GM21576 (cell line): ENCODE measurements at regions not wholly inside any gene's neighbourhood (a gene's known extent, or its start where the extent isn't known, plus 50 kb on each side); places are given as distances from the start of the nearest gene placed in this dataset.
"Not testable (repeated sequence)": the region's sequence is repeated elsewhere in the genome, so short reads cannot be mapped to it uniquely, and the experiment has no call there.

Experiments
- ATAC-seq: cut with Tn5 transposase; IDR thresholded peaks from one replicate; pipeline ENCODE4 v1.9.1; 2021; ENCODE audit warnings: mild to moderate bottlenecking, moderate library complexity; ENCODE audit not compliant: unreplicated experiment

DNA sequence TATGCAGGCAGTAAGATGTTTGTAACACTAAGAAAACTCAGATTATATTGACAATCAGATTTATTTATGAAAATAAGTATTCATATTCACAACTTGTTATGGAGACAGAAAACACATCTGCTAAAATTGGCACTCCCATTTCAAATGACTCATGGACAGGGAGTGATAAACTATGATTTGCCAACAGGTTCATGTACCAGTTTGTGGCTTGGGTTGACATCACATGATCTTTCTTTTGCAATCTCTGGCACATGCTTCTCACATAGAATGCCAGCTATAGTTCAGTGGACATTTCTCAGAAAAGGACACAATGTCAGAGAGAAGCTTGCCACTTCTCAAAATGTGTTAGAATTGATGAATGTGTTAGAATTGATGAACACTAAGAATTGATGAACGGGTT lies 663.2 kb upstream of the ANKRD30A start:
- no peak for ATAC-seq

DNA sequence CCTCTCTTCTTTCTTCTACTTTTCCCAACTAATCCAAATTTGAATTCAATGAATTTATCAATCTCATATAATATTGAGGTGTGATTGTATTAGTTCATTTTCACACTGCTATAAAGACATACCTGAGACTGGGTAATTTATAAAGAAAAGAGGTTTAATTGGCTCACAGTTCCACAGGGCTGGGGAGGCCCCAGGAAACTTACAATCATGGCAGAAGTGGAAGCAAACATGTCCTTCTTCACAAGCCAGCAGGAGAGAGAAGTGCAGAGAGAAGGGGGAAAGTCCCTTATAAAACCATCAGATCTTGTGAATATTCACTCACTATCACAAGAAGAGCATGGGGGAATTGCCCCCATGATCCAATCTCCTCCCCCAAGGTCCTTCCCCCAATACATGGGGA lies 667.0 kb upstream of the ANKRD30A start:
- ATAC-seq = not testable (repeated sequence)

DNA sequence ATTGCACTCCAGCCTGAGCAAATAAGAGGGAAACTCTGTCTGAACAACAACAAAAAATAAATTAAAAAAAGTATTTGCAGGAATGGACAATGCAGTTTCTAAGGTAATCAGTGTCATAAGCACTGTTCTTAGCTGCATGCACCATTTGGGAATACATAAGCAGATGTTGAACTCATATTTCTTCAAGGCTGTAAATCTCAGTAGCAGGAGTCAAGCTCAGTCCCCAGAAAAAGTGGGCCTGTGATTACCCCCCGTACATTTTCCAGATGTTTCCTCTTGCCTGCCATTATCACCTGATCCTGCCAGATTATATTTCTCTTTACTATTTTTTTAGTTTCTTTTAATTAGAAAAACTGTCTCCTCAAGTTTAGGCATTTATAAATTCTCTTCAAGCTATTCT lies 667.6 kb upstream of the ANKRD30A start:
- no peak for ATAC-seq

DNA sequence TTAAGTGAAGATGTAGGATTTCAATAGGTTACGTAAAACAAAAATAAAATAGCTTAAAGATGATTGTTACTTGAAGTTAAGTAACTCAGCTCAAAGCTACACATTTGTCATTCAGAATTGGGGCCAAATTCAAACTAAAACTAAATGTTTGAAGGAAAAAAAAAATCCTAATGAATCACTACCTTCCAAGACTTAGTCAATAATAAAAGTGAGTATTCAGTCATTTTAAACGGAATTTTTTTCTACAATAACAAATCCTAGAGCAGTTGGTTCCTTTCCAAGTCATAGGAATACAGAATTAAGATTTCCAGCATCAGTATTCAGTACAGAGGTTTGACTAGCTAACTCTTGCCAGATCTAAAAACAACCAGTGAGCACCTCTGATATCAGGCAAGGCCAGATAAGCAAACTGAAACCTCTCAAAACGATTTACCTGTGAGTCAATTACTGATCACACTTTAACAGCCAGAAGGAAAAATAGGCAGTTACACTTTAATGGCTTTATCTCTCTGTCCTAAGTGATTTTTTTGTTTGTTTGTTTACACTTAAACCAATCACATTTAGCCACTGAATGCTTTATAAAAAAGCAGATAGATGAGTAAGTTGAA lies 669.8 kb upstream of the ANKRD30A start:
- ATAC-seq = no peak

DNA sequence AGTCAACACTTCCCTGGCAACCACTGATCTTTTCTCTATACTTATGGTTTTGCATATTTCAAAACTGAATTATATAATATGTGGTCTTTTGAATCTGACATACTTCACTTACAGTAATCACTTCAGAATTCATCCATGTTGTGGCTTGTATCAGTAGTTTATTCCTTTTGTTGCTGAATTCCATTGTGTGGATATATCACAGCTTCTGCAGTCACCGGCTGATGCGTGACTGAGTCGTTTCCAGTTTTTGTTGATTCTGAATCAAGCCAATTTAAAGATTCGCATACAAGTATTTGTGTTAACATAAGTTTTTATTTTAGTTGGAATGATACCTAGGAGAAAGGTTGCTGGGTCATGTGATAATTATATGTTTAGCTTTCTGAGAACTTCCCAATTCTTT lies 672.5 kb upstream of the ANKRD30A start:
- no peak for ATAC-seq

DNA sequence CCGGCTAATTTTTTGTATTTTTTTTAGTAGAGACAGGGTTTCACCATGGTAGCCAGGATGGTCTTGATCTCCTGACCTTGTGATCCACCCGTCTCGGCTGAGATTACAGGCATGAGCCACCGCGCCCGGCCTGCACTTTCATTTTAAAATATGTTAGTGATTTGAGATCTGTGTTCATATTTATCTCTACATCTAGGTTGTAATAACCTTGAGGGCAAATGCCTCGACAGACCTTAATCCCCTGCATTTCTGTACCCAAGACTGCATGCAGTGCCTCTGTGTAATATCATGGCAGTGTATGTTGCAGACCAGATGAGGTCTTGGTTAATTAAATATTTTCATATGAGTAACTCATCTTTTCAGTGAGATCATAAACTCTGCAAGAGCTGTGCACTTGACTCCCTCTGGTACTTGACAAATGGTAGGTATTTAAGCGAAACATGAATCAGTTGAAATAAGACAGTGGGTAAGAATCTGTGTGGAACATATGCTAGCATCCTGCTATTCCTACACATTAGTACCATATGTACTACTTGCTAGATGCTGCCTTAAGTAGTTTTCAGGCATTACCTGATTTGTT lies 673.9 kb upstream of the ANKRD30A start:
- no peak for ATAC-seq

DNA sequence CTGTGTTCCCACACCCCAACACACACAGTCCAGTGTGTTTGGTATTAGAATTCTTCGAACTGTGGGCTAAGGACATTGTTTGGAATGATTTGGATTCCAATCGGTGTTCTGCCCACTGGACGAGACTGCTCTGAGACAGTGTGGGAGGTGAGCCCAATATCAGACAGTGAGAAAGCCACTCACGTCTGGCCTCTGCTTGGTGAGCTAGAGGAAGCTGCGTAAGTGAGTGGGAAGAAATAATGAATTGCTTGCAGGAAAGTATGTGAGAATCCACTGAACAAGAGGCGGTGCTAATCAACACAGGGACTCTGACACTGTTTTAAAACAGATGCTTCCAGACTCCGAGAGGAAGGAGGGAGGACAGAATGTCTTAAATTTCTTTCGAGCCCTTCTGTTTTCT lies 675.0 kb upstream of the ANKRD30A start:
- ATAC-seq = no peak

DNA sequence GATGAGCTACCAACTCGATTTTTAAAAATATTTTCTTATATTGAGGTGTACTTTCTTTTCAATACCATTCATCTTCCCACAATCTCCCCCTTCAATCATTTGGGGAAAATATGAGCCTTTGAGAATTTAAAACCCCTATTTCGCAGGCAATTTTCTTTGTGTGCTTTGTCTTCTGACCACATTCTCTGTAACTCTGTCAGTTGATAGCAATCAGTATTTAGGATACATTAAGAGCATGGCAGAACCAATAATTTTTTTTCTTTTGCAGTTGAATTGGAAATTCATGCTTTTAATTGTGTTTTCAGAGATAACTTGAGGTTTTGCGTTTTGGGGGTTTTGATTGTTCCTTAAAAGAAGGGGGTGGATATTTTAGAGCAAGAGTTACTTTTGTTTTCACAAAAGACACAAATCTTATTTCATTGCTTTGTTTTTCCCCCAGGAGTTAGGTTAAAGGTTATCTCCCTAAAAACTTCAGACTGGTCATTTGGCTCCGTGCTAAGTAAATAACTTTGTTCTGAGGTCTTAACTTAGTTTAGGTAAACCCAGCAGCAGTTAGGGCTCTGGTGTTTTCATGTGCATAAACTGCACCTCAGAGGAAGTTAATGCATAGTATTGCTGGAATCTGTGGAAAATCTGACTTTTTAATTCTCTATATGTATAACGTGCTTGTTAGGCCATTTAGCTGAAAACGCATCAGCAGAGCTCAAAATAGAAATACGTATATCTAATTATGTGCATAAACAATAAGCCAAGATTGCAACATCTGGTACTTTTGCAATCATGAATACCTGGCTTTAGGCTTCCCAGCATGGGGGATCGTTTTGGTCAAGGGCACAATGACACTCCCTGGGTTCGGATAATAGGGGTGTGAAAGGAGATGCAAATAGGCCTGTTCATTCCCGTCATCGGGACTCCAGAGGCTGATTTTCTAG lies 676.4 kb upstream of the ANKRD30A start:
- ATAC-seq = no peak

DNA sequence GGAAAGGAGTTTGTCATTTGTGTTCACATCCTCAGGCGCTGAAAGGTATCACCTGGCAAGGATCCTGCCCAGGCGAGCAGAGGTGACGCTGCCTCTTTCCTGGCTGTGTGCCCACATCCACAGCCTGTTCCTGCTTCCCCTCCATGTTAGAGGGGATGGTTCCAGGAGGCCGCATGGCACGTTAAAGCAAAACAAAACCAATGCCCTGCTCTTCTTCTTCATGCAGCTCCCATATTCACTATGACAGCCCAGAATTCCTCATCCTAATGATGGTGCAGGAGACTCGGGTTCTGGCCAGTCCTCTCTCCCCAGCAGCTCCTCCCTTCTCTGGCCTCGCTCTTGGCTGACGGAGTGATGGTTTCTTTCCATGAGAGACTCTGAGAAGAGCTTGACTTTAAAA lies 678.5 kb upstream of the ANKRD30A start:
- ATAC-seq = no peak

DNA sequence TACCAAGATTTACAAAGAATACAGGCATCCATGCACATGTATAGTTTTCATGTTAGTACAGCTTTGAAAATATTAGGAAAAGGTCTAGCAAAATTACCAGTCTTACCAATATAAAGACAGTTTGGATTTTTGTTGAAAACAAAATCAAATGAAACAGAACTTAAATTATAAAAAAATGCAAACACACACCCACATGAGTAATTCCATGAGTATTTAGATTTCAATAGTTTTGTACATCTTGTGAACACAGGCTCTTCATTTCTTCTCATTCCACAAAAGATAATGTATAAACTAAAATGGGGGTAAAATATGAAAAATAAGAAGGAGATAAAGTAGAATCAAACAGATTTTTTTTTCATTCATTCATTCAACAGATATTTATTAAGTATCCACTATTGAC lies 682.2 kb upstream of the ANKRD30A start:
- no peak for ATAC-seq

DNA sequence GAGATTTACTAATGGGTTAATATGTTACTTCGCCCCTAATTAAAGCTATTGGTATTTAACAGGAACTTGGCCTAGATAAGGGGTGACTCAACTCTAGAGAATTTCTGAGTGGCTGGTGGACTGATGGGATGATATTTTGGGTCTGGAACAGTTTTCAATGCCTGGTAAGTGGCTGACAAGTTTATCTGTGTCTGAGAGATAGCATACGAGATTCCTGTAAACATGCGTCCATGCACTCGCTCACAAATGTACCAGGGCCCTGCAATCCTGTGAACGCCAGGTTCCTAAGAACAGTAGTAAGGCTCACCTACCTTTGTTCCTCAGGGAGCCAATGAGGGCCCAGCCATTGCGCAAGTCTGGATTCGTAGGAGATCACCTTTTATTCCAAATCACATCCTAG lies 683.8 kb upstream of the ANKRD30A start:
- no peak for ATAC-seq

DNA sequence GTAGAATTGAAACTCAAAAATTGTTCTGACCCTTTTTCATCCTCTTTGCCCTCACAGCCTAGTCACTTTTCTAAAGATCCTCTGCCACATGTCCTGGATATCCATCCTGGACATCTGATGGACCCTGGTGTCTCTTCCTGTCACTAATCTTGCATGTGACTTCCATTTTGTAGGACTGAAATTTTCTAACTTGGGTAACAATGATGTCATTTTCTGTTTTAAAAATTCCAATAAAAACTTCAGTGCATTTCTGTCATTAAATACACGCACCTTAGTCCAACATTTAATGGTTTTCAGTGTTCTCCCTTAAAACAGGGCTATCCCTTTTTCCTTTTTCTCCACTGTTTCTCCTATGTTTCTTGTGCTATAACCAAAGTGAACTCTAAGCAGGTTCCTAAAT lies 684.9 kb upstream of the ANKRD30A start:
- no peak for ATAC-seq

DNA sequence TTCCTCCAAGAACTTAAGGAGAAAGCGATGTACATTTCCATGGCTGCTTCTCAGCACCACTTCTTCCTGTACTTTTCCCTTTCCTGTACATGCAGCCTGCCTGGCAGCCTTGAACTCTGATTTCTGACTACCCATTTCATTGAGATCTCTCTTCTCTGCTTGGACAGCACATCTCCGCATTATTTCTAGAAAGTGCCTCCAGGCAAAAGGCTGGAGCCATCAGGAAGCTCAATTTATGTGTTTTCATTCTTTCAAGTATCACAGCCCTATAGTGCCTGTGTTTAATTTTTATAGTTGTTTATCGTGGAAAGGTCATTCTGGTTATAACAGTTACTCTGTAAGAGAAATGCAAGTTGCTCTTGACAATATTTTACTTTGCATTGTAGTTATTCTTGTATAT lies 688.0 kb upstream of the ANKRD30A start:
- ATAC-seq = no peak

DNA sequence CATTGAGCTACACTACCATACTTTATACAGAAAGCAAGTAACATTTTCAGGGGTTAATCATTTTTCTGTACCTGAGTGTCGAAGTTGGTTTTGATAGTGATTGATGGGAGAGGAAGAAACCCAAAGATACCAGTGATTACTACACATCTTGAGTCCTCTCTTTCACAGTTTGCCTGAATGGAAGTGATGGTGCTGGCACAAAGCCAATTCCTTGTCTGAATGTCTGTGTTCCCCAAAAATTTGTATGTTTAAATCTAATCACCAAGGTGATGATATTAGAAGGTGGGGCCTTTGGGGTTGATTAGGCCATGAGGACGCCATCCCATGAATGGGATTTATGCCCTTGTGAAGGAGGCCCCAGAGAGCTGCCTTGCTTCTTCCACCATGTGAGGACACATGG lies 696.9 kb upstream of the ANKRD30A start:
- no peak for ATAC-seq

DNA sequence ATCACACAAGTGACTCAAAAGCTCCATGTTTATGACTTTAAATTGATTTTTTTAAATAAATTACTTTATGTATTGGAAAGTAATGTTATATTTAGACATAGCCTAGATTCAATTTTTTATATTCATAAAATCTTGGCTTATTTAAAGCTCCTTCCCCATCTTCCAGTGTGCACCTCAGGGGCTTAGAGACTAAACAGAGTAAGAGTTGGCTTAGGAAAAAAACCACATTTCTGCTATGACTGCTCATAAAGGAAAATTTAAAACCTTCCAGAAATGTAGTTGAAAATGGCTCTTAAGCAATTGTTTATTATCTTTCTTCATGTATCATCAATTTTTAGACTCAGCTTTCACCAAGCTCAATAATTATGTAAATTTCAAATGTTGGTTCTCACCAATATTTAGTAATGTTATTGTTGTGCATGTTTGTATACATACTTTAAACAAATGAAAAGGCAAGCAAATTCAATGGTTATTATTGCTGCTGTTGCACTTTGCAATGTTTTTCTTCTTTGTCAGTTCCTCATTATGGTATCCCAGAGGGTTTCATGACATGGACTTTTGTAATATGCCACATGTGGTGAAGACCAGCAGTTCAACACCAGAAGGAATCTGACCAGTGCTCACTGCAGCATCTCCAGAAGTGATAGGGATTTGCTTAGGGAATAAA lies 700.1 kb upstream of the ANKRD30A start:
- no peak for ATAC-seq

DNA sequence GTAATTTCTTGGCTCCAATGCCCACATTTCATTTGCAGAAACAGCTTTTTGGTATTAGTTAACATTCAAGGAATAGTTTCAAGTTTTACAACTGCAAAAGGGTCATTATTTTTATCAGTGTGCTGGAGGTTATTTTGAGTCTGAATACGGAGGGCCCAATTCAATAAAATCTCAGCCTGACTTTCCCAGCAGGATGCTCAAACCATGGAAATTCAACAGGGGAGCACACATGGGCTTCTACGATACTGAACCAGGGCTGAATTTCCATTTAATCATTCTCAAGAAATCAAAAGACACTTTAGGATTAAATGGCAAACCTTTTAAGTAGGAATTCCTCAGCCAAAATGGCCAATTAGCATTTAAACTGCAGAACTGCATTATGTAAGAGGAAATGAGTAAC lies 700.9 kb upstream of the ANKRD30A start:
- no peak for ATAC-seq

DNA sequence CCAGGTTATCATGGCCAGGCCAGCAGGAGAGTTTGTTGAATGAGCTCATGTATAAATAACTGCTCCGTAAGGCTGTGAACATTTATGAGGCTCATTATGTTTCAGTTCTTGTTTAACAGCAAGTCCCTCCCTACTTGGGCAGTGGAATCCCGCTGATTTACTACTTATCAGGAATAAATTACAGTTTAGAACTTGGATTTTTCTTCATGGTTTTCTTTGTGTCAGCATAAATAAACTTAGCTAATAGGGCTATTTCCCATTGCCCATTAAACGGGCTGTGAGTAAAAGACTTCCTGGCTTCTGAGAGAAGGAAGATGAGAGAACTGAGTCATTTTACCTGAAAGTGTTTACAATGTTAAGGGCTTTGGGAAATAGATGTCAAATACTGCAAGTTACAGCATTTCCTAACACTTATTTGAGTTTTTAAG lies 701.6 kb upstream of the ANKRD30A start:
- no peak for ATAC-seq

DNA sequence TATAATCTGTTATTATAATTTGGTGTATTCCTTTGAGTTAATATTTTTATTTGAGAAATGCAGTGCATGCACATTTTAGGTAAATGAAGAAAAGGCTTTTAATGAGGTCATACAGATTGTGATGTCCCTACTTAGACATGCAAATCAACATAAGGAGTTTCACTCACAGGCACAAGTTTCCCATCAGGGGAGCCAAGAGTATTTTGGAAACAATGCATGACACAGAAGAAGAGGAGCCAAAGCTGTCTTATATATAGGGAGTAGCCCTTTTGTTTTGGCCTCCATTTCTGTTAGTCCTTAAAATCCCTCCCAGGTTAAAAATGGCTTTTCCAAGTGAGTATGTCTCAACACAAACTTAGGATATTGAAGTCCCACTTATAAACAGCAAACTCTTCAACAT lies 703.4 kb upstream of the ANKRD30A start:
- ATAC-seq = no peak

DNA sequence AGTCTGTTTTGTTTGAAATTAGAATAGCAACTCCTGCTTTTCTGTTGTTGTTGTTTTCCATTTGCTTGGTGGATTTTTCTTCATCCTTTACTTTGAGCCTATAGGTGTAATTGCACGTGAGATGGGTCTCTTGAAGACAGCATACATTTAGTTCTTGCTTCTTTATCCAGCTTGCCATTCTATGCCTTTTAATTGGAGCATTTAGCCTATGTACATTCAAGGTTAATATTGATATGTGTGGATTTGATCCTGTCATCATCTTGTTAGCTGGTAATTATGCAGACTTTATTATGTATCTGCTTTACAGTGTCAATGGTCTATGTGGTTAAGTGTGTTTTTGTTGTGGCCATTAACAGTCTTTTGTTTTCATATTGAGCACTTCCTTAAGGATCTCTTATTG lies 708.9 kb upstream of the ANKRD30A start:
- no peak for ATAC-seq

DNA sequence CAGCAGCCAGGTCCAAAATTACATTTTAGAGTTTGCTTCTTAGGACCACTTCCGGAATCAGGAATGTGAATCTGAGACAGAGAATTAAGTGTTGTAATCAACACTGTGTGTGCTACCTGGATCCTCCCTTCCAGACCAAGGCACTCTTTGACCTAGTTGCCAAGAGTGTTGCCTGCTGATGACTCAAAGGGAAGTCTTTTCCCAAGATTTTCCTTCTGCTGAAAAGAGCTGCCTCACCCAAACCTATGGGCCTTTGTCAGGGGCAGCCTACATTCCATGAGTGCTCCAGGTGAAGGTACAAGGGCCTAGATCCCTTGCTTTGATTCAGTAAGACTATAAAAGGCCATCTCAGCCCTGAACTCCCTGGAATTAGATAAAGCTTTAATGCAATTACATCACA lies 712.5 kb upstream of the ANKRD30A start:
- ATAC-seq = no peak

DNA sequence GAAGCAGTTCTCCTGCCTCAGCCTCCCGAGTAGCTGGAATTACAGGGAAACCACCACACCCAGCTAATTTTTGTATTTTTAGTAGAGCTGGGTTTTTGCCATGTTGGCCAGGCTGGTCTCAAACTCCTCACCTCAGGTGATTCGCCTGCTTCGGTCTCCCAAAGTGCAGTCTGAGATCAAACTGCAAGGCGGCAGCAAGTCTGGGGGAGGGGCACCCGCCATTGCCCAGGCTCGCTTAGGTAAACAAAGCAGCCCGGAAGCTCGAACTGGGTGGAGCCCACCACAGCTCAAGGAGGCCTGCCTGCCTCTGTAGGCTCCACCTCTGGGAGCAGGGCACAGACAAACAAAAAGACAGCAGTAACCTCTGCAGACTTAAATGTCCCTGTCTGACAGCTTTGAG lies 725.2 kb upstream of the ANKRD30A start:
- not testable (repeated sequence) for ATAC-seq

DNA sequence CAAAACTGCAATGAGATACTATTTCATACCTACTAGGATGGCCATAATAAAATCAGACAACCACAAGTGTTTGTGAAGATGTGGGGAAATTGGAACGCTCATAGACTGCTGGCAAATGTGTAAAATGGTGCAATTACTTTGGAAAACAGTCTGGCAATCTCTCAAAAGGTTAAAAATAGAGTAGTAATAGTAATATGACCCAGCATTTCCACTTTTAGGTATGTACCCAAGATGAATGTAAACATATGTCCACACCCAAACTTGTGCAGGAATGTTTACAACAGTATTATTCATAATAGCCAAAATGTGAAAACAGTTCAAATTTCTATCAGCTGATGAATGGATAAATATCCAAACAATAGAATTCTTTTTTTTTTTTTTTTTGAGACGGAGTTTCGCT lies 731.6 kb upstream of the ANKRD30A start:
- no peak for ATAC-seq
